ENCODE measurements at regions not wholly inside any gene's neighbourhood (a gene's known extent, or its start where the extent isn't known, plus 50 kb on each side); places are given as distances from the start of the nearest gene placed in this dataset.
"Not testable (repeated sequence)": the region's sequence is repeated elsewhere in the genome, so short reads cannot be mapped to it uniquely, and the experiment has no call there.

GRCh38 chr7:92916770-92917224 is 80.4 kb upstream of the CDK6 start:
- in situ Hi-C loops (cut with HindIII; ENCODE audit: low pct_unique_long_range_greater_than_20kb, low sequenced_read_pairs) = no loop called here
- DNase-seq (ENCODE audit: low read depth in 1 of 2, low spot score in 1 of 2) = peak in 1 of 2 experiments; percentile 64
- no peak for TF ChIP-seq JUND (IDR thresholded peaks at IDR 0.05; ENCODE audit: low read depth)

- in situ Hi-C loops (cut with HindIII; ENCODE audit: low pct_unique_long_range_greater_than_20kb, low sequenced_read_pairs) = no loop called here
- DNase-seq (ENCODE audit: low read depth in 1 of 2, low spot score in 1 of 2) = no peak
- TF ChIP-seq JUND (IDR thresholded peaks at IDR 0.05; ENCODE audit: low read depth) = no peak
These were observed 79.0 kb upstream of the CDK6 start for GRCh38 chr7:92915348-92915747.

- no peak for TF ChIP-seq JUND (IDR thresholded peaks at IDR 0.05; ENCODE audit: low read depth)
- in situ Hi-C loops (cut with HindIII; ENCODE audit: low pct_unique_long_range_greater_than_20kb, low sequenced_read_pairs) = no loop called here
- DNase-seq (ENCODE audit: low read depth in 1 of 2, low spot score in 1 of 2) = no peak
These were observed 78.3 kb upstream of the CDK6 start for GRCh38 chr7:92914645-92915044.

GRCh38 chr7:92913849-92914248 is 77.5 kb upstream of the CDK6 start:
- no peak for DNase-seq (ENCODE audit: low read depth in 1 of 2, low spot score in 1 of 2)
- TF ChIP-seq JUND (IDR thresholded peaks at IDR 0.05; ENCODE audit: low read depth) = no peak
- in situ Hi-C loops (cut with HindIII; ENCODE audit: low pct_unique_long_range_greater_than_20kb, low sequenced_read_pairs) = no loop called here

GRCh38 chr7:92910976-92911375 is 74.6 kb upstream of the CDK6 start:
- in situ Hi-C loops (cut with HindIII; ENCODE audit: low pct_unique_long_range_greater_than_20kb, low sequenced_read_pairs) = no loop called here
- DNase-seq (ENCODE audit: low read depth in 1 of 2, low spot score in 1 of 2) = no peak
- TF ChIP-seq JUND (IDR thresholded peaks at IDR 0.05; ENCODE audit: low read depth) = no peak

- no peak for TF ChIP-seq JUND (IDR thresholded peaks at IDR 0.05; ENCODE audit: low read depth)
- in situ Hi-C loops (cut with HindIII; ENCODE audit: low pct_unique_long_range_greater_than_20kb, low sequenced_read_pairs) = no loop called here
- DNase-seq (ENCODE audit: low read depth in 1 of 2, low spot score in 1 of 2) = no peak
These were observed 73.5 kb upstream of the CDK6 start for GRCh38 chr7:92909686-92910475.

- in situ Hi-C loops (cut with HindIII; ENCODE audit: low pct_unique_long_range_greater_than_20kb, low sequenced_read_pairs) = no loop called here
- no peak for TF ChIP-seq JUND (IDR thresholded peaks at IDR 0.05; ENCODE audit: low read depth)
- no peak for DNase-seq (ENCODE audit: low read depth in 1 of 2, low spot score in 1 of 2)
These were observed 68.1 kb upstream of the CDK6 start for GRCh38 chr7:92904244-92905131.

GRCh38 chr7:92898798-92899197 is 62.4 kb upstream of the CDK6 start:
- no peak for DNase-seq (ENCODE audit: low read depth in 1 of 2, low spot score in 1 of 2)
- in situ Hi-C loops (cut with HindIII; ENCODE audit: low pct_unique_long_range_greater_than_20kb, low sequenced_read_pairs) = no loop called here
- TF ChIP-seq JUND (IDR thresholded peaks at IDR 0.05; ENCODE audit: low read depth) = no peak

- DNase-seq (ENCODE audit: low read depth in 1 of 2, low spot score in 1 of 2); in situ Hi-C loops (cut with HindIII; ENCODE audit: low pct_unique_long_range_greater_than_20kb, low sequenced_read_pairs): not testable (repeated sequence)
These were observed 58.5 kb upstream of the CDK6 start for GRCh38 chr7:92894857-92895256.

- no peak for TF ChIP-seq JUND (IDR thresholded peaks at IDR 0.05; ENCODE audit: low read depth)
- in situ Hi-C loops (cut with HindIII; ENCODE audit: low pct_unique_long_range_greater_than_20kb, low sequenced_read_pairs) = no loop called here
- DNase-seq (ENCODE audit: low read depth in 1 of 2, low spot score in 1 of 2) = no peak
These were observed 52.7 kb upstream of the CDK6 start for GRCh38 chr7:92889081-92889480.
